H1 (cell line): ENCODE measurements at regions not wholly inside any gene's neighbourhood (a gene's known extent, or its start where the extent isn't known, plus 50 kb on each side); places are given as distances from the start of the nearest gene placed in this dataset.

Experiments used
- ATF3 ChIP-seq: IDR thresholded peaks from 2 replicates; pipeline ENCODE4 v1.6.1; 2011; ENCODE audit warnings: low read depth, mild to moderate bottlenecking, low read length; ENCODE audit not compliant: insufficient read depth
- BACH1 ChIP-seq: IDR thresholded peaks from 2 replicates; pipeline ENCODE4 v1.6.1; 2012; ENCODE audit warnings: low read length, improper control_type of control experiment
- BCL11A ChIP-seq, 2 experiments: IDR thresholded peaks; one replicate each; pipeline ENCODE4 v1.6.1; 2011; ENCODE audit warnings: low read depth in 2 of 2, low read length in 2 of 2, mild to moderate bottlenecking in 2 of 2
- BRCA1 ChIP-seq: IDR thresholded peaks from 2 replicates; pipeline ENCODE4 v1.6.1; 2012; ENCODE audit warnings: low read depth, low read length, improper control_type of control experiment
- CBX5 ChIP-seq: fragments of 300-800, 300-1000 bp; sonication (generic); IDR thresholded peaks from 2 replicates; pipeline ENCODE4 v1.7.1; 2016; ENCODE audit warnings: antibody characterized with exemption, low read length, low read depth
- HDAC6 ChIP-seq: IDR thresholded peaks from one replicate; pipeline ENCODE4 v1.7.1; 2012; ENCODE audit warnings: low read depth, mild to moderate bottlenecking, inconsistent platforms, low read length, moderate library complexity
- JUN ChIP-seq: IDR thresholded peaks from 2 replicates; pipeline ENCODE4 v1.6.1; 2011; ENCODE audit warnings: low read depth, mild to moderate bottlenecking, improper control_type of control experiment, low read length
- KDM1A ChIP-seq: fragments of 200-600, 300-600 bp; sonication (generic); IDR thresholded peaks from 2 replicates; pipeline ENCODE4 v1.7.1; 2016; ENCODE audit warnings: mild to moderate bottlenecking, low read length, borderline replicate concordance
- MAFK ChIP-seq: IDR thresholded peaks from 2 replicates; pipeline ENCODE4 v1.6.1; 2012; ENCODE audit warnings: low read depth, mild to moderate bottlenecking, improper control_type of control experiment, low read length
- RFX5 ChIP-seq: IDR thresholded peaks from 2 replicates; pipeline ENCODE4 v1.6.1; 2011; ENCODE audit warnings: low read depth, low read length, improper control_type of control experiment, borderline replicate concordance
- RXRA ChIP-seq: IDR thresholded peaks from 2 replicates; pipeline ENCODE4 v1.6.1; 2011; ENCODE audit warnings: low read depth, mild to moderate bottlenecking, low read length, moderate library complexity; ENCODE audit not compliant: insufficient read depth
- SIRT6 ChIP-seq: IDR thresholded peaks from one replicate; pipeline ENCODE4 v1.7.1; 2012; ENCODE audit warnings: low read length, inconsistent platforms
- SIX5 ChIP-seq: IDR thresholded peaks from 2 replicates; pipeline ENCODE4 v1.6.1; 2011; ENCODE audit warnings: mild to moderate bottlenecking, low read depth, low read length
- SP4 ChIP-seq: IDR thresholded peaks from 2 replicates; pipeline ENCODE4 v1.6.1; 2012; ENCODE audit warnings: low read length, inconsistent platforms
- TAF7 ChIP-seq: optimal IDR thresholded peaks from 2 replicates; pipeline ENCODE3; 2011; ENCODE audit warnings: low read depth, mild to moderate bottlenecking, inconsistent platforms, low read length, moderate library complexity, borderline replicate concordance
- TBP ChIP-seq: IDR thresholded peaks from 2 replicates; pipeline ENCODE4 v1.6.1; 2011; ENCODE audit warnings: low read depth, low read length, improper control_type of control experiment

GRCh38 chr20:25142435-25142834 lies 53.1 kb upstream of the ENTPD6 start (continued):
- TF ChIP-seq BRCA1 (no peak), SP4 (no peak), SIRT6 (no peak), TBP (no peak), KDM1A (no peak), MAFK (no peak), RFX5 (no peak), RXRA (no peak), SIX5 (no peak), TAF7 (no peak), HDAC6 (no peak), CBX5 (no peak), BCL11A (IDR thresholded peaks at IDR 0.05; ENCODE audit: low read depth in 2 of 2, low read length in 2 of 2) (no peak), BACH1 (no peak), ATF3 (no peak), JUN (no peak)
